Loucy (cell line): ENCODE measurements at regions not wholly inside any gene's neighbourhood (a gene's known extent, or its start where the extent isn't known, plus 50 kb on each side); places are given as distances from the start of the nearest gene placed in this dataset.

Experiments
- H2AFZ ChIP-seq: fragments of 200-600 bp; sonication (generic); 2 replicates; pipeline ENCODE4 v1.6.0; 2016; ENCODE audit warnings: antibody characterized with exemption, mild to moderate bottlenecking, low read length, moderate library complexity
- H3F3A ChIP-seq: fragments of 200-600 bp; 2 replicates; pipeline ENCODE4 v1.6.0; 2016; ENCODE audit warnings: antibody characterized with exemption, low read depth, mild to moderate bottlenecking
- H3K27me3 ChIP-seq: fragments of 200-600 bp; sonication (generic); 2 replicates; pipeline ENCODE4 v1.6.1; 2014; ENCODE audit warnings: low read length, mild to moderate bottlenecking; ENCODE audit not compliant: insufficient read depth, poor library complexity, severe bottlenecking
- H3K36me3 ChIP-seq: fragments of 200-600 bp; sonication (generic); 2 replicates; pipeline ENCODE4 v1.6.1; 2016; ENCODE audit warnings: low read length; ENCODE audit not compliant: insufficient read depth
- H3K4me1 ChIP-seq: fragments of 200-600 bp; sonication (generic); 2 replicates; pipeline ENCODE4 v1.5.1; 2014; ENCODE audit warnings: low read length, mild to moderate bottlenecking; ENCODE audit not compliant: insufficient read depth, poor library complexity, severe bottlenecking
- H3K4me2 ChIP-seq: fragments of 200-600 bp; sonication (generic); 2 replicates; pipeline ENCODE4 v1.6.0; 2014; ENCODE audit warnings: antibody characterized with exemption, low read length, low read depth, mild to moderate bottlenecking; ENCODE audit not compliant: poor library complexity, severe bottlenecking
- H3K4me3 ChIP-seq: fragments of 200-600 bp; sonication (generic); 2 replicates; pipeline ENCODE4 v1.5.1; 2014; ENCODE audit warnings: low read length, mild to moderate bottlenecking, mixed read lengths; ENCODE audit not compliant: poor library complexity, severe bottlenecking
- H3K79me2 ChIP-seq: fragments of 200-600 bp; sonication (generic); 2 replicates; pipeline ENCODE4 v1.6.1; 2014; ENCODE audit warnings: low read length; ENCODE audit not compliant: insufficient read depth
- H3K9ac ChIP-seq: fragments of 200-600 bp; sonication (generic); 2 replicates; pipeline ENCODE4 v1.6.0; 2014; ENCODE audit warnings: mild to moderate bottlenecking, low read depth, low read length, moderate library complexity; ENCODE audit not compliant: poor library complexity, severe bottlenecking
- H3K9me2 ChIP-seq: fragments of 200-600 bp; sonication (generic); replicated peaks from 2 replicates; pipeline ENCODE4 v1.6.1; 2016; ENCODE audit warnings: low read depth, low read length, mixed read lengths
- H3K9me3 ChIP-seq: fragments of 200-600 bp; sonication (generic); 2 replicates; pipeline ENCODE4 v1.6.1; 2014; ENCODE audit warnings: mild to moderate bottlenecking, antibody characterized with exemption, low read length, low read depth; ENCODE audit not compliant: insufficient read depth
- H4K20me1 ChIP-seq: fragments of 200-600 bp; sonication (generic); 2 replicates; pipeline ENCODE4 v1.6.0; 2014; ENCODE audit warnings: antibody characterized with exemption, low read length, mild to moderate bottlenecking; ENCODE audit not compliant: insufficient read depth, poor library complexity, severe bottlenecking
- CTCF ChIP-seq: fragments of 200-600 bp; sonication (generic); conservative IDR thresholded peaks from 2 replicates; pipeline ENCODE4 v1.5.1; 2014; ENCODE audit warnings: mild to moderate bottlenecking, antibody characterized with exemption, low read length
- EZH2phosphoT487 ChIP-seq: fragments of 200-600 bp; IDR thresholded peaks from 2 replicates; pipeline ENCODE4 v1.6.1; 2018; ENCODE audit warnings: antibody characterized with exemption, mild to moderate bottlenecking, moderate library complexity, borderline replicate concordance

DNA sequence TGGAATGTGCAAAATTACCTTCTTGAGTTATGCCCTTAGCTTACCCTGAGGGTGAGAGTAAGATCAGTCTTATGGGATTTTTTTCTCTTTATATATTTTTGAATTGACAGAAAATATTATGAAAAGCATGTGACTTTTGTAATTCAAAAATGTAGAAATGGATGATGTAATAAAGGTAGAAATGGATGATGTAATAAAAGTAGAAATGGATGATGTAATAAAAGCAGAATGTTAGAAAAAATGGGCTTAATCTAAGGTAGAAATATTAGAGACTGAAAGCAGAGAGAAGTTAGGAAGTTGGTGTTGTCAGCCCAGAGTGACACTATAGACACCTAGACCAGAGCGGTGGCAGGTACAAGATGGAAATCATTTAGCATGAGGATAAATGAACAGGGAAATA, 107.1 kb upstream of the THSD7B start:
- no peaks in the 10 kb centered on the region for H3F3A ChIP-seq
- H3K79me2 ChIP-seq = no peaks in the 10 kb centered on the region
- H3K4me3 ChIP-seq = no peak overlapping the region
- TF ChIP-seq CTCF = no peak
- no peak for TF ChIP-seq EZH2phosphoT487
- no peaks in the 10 kb centered on the region for H3K9me2 ChIP-seq
- no peaks in the 10 kb centered on the region for H3K4me1 ChIP-seq
- no peaks in the 10 kb centered on the region for H4K20me1 ChIP-seq
- no peak overlapping the region for H3K9ac ChIP-seq
- H3K36me3 ChIP-seq = no peaks in the 10 kb centered on the region
- no peak overlapping the region for H3K4me2 ChIP-seq
- no peaks in the 10 kb centered on the region for H3K27me3 ChIP-seq
- H2AFZ ChIP-seq = no peak overlapping the region
- no peaks in the 10 kb centered on the region for H3K9me3 ChIP-seq

- no peak overlapping the region for H3K4me2 ChIP-seq
- H3K9me3 ChIP-seq = no peaks in the 10 kb centered on the region
- H3K36me3 ChIP-seq = no peaks in the 10 kb centered on the region
- no peaks in the 10 kb centered on the region for H3K27me3 ChIP-seq
- no peak overlapping the region for H2AFZ ChIP-seq
- no peaks in the 10 kb centered on the region for H3K9me2 ChIP-seq
- no peak overlapping the region for H3K4me3 ChIP-seq
- no peak overlapping the region for H3K9ac ChIP-seq
- no peaks in the 10 kb centered on the region for H3K4me1 ChIP-seq
- TF ChIP-seq CTCF (no peak), EZH2phosphoT487 (no peak)
- H3F3A ChIP-seq = no peaks in the 10 kb centered on the region
- H4K20me1 ChIP-seq = no peaks in the 10 kb centered on the region
- no peaks in the 10 kb centered on the region for H3K79me2 ChIP-seq
These were observed 111.5 kb upstream of the THSD7B start for GRCh38 chr2:136653861-136654260.

GRCh38 chr2:136651456-136652010, 113.8 kb upstream of the THSD7B start:
- Histone ChIP-seq H3K27me3 (no peaks in the 10 kb centered on the region), H3K4me2 (no peak overlapping the region), H3K4me1 (no peaks in the 10 kb centered on the region), H2AFZ (no peak overlapping the region), H3F3A (no peaks in the 10 kb centered on the region), H3K79me2 (no peaks in the 10 kb centered on the region), H3K4me3 (no peak overlapping the region), H3K36me3 (no peaks in the 10 kb centered on the region), H3K9me2 (no peaks in the 10 kb centered on the region), H4K20me1 (no peaks in the 10 kb centered on the region), H3K9ac (no peak overlapping the region), H3K9me3 (no peaks in the 10 kb centered on the region)
- no peak for TF ChIP-seq EZH2phosphoT487
- TF ChIP-seq CTCF = no peak
